PC-9 (cell line): ENCODE measurements at regions not wholly inside any gene's neighbourhood (a gene's known extent, or its start where the extent isn't known, plus 50 kb on each side); places are given as distances from the start of the nearest gene placed in this dataset.

Experiments used
- EZH2 ChIP-seq: fragments of 200-600 bp; sonication (generic); IDR thresholded peaks from 2 replicates; pipeline ENCODE4 v1.8.0; 2017; ENCODE audit warnings: antibody characterized with exemption, low read depth
- TF ChIP-seq, protein P1 (sequence below): fragments of 200-600 bp; sonication (generic); conservative IDR thresholded peaks from 2 replicates; pipeline ENCODE4 v1.6.1; 2017; ENCODE audit warnings: mixed run types, antibody characterized with exemption, mild to moderate bottlenecking, moderate library complexity

DNA sequence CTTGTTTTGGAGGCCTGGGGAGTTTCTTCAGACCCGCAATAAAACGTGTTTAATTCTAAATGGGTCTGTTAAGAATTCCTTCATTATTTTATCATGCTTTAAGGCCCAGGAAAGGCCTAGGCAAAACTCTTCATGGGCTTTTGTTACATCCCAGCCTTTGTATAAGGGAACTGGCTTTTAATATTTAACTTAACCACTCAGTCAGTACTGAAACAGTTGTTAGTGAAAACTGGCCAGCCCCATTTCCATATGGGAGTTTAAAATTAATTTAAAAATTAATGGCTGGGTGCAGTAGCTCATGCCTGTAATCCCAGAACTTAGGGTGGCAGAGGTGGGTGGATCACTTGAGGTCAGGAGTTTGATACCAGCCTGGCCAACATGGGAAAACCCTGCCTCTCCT is 213.2 kb upstream of the FKBP1C start:
- TF ChIP-seq, protein P1, sequence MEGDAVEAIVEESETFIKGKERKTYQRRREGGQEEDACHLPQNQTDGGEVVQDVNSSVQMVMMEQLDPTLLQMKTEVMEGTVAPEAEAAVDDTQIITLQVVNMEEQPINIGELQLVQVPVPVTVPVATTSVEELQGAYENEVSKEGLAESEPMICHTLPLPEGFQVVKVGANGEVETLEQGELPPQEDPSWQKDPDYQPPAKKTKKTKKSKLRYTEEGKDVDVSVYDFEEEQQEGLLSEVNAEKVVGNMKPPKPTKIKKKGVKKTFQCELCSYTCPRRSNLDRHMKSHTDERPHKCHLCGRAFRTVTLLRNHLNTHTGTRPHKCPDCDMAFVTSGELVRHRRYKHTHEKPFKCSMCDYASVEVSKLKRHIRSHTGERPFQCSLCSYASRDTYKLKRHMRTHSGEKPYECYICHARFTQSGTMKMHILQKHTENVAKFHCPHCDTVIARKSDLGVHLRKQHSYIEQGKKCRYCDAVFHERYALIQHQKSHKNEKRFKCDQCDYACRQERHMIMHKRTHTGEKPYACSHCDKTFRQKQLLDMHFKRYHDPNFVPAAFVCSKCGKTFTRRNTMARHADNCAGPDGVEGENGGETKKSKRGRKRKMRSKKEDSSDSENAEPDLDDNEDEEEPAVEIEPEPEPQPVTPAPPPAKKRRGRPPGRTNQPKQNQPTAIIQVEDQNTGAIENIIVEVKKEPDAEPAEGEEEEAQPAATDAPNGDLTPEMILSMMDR, result no peak
- TF ChIP-seq EZH2, result no peak
